GM21423 (cell line): ENCODE measurements at regions not wholly inside any gene's neighbourhood (a gene's known extent, or its start where the extent isn't known, plus 50 kb on each side); places are given as distances from the start of the nearest gene placed in this dataset.
"Not testable (repeated sequence)": the region's sequence is repeated elsewhere in the genome, so short reads cannot be mapped to it uniquely, and the experiment has no call there.

ENCODE experiments used
- ATAC-seq: cut with Tn5 transposase; IDR thresholded peaks from one replicate; pipeline ENCODE4 v1.9.1; 2021; ENCODE audit warnings: mild to moderate bottlenecking, moderate library complexity; ENCODE audit not compliant: unreplicated experiment

GRCh38 chr4:84231539-84232055, 267.5 kb downstream of the NKX6-1 start:
- ATAC-seq = no peak

DNA sequence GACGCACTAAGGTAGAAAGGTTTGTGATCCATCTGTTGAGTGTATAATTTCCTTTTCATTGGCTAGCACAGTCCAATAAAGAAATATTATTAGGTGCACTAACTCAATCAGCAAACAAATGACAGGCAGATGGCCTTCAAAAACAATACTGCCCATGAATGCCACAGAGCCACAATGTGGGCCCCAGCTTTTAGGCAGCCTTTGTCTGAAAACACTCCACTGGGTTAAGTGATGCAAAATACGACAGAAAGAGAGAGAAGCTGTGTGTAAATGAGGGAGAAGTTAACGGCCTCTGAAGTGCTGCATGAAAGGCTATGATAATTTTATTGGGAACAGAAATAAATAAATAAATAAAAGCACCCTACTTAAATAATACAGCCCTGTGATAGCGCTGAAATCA, 274.6 kb downstream of the NKX6-1 start:
- ATAC-seq = no peak

DNA sequence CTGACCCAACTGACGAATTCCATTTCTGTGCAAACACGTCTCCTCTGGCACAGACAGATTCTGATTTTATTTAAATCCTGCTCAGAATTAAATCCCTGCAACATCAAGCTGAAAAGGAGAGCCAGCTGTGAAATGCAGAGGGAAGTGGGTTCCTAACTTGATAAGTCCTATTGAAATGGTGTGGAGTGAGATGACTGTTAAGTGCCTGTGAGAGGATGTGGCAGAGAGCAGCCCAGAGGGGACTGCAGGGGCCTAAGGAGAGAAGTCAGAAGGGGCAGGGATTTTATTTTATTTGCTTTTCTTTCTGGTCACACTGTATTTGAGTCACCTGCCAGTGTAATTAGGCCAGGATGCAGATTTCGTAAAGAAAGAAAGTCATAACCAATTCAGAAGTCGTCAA, 277.4 kb downstream of the NKX6-1 start:
- ATAC-seq = no peak

DNA sequence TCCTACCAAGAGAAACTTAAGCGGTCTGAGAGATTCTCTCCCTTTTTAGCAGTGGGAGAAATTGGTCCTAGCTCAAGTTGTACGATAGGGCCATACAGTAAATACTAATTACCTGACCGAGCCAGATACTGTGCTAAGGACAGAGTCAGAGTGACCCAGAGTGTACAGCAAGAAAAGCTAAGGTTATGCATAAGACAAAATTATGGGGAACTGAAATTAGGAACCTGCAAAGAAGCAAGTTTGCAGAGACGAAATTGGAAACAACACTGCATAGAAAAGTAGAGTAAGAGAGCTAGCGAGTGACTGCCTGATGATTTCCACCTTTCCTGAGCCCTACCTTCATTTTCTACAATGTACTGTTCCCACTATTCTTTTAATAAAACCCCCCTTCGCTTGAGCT, 278.1 kb downstream of the NKX6-1 start:
- ATAC-seq = peak; percentile 41

- no peak for ATAC-seq
These were observed 279.4 kb downstream of the NKX6-1 start for GRCh38 chr4:84219656-84220055.

DNA sequence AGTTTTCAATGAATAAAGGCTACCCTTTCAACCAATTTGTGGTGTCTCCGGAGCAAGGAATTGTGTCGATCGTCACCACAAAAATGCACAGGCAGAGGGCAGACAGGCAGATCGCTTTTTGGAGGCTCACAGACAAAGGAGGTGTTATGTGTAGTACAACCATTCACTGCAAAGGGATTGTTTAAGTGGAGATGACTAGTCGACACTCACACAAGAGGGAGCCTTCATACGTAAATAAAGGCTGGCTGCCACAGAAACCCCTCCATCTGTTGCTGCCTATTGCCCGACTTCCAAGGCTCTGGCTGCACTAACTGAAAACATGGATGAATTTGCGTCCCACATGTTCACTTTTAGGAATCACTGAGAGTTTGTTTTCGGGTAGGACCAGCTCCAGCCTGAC, 281.1 kb downstream of the NKX6-1 start:
- no peak for ATAC-seq

DNA sequence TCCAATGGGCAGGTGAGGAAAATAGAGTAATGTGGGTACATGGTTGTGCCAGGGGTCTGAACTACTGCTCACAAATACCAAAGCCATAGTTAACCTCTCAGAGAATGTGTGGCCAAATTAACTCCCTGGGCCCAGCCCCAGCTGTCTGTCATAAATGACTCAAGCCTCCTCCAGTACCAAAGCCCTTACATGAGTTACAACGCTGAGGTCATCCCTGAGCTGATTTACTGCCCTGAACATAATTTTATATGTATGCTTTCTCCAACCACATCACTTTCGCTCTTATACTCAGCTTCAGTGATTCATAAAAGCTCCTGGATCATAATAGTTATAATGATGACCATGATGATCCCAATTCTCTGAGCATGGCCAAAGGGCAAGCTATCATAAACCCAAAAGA, 283.9 kb downstream of the NKX6-1 start:
- ATAC-seq = no peak

GRCh38 chr4:84206226-84206625, 292.9 kb downstream of the NKX6-1 start:
- ATAC-seq = not testable (repeated sequence)

DNA sequence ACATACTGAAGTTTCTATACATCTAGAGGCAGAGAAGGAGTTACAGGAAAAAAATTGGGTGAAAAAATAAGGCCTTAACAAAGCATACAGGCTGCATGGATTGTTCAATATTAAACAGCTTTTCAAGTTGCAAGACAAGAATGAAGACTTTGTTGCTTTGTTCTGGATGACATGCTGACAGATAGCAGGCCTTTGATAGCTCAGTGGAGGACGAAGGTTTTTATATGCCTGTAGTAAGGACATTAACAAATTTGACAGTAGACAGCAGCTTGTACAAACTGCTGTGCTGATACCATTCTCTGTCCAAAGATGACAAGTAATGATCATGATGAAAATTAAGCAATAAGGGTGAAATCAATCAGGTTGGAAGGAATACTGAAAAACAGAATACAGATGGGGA, 309.9 kb downstream of the NKX6-1 start:
- no peak for ATAC-seq

DNA sequence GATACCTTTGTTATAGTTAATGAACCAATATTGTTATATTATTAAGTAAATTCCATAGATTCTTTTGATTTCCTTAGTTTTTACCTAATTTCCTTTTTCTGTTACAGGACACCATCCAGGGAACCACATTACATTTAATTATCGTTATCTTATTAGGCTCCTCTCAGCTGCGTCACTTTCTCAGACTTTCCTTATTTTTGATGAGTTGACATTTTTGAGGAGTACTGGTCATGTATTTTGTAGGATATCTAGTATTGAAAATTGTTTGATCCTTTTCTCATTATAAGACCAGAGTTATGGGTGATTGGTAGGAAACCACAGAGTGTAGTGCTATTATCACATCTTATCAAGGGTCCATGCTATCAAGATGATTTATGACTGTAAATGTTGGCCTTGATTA, 319.7 kb downstream of the NKX6-1 start:
- no peak for ATAC-seq

- ATAC-seq = no peak
These were observed 321.1 kb downstream of the NKX6-1 start for GRCh38 chr4:84177831-84178542.

- no peak for ATAC-seq
These were observed 323.1 kb downstream of the NKX6-1 start for GRCh38 chr4:84176016-84176415.

- no peak for ATAC-seq
These were observed 327.2 kb downstream of the NKX6-1 start for GRCh38 chr4:84171871-84172270.

GRCh38 chr4:84167564-84167963, 331.5 kb downstream of the NKX6-1 start:
- no peak for ATAC-seq

DNA sequence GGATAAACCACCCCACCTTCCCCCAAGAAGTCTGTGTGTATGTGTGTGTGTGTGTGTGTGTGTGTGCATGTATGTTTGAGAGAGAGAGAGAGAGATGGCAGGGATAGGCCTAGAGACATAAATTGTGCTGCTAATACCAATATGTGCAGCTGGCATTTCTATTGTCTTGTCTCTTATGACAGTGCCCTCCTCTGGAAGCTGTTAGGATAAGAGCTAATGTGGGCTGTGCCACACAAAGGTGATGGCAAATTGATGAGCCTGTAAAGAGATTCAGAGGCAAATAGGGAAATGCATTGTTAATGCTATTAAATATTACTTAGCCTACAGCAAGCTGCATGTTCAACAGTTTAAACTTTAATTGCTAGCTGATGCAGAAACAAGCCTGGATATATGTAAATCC, 332.0 kb downstream of the NKX6-1 start:
- no peak for ATAC-seq

GRCh38 chr4:84166486-84166885, 332.6 kb downstream of the NKX6-1 start:
- no peak for ATAC-seq

GRCh38 chr4:84164201-84164600, 334.9 kb downstream of the NKX6-1 start:
- ATAC-seq = no peak

DNA sequence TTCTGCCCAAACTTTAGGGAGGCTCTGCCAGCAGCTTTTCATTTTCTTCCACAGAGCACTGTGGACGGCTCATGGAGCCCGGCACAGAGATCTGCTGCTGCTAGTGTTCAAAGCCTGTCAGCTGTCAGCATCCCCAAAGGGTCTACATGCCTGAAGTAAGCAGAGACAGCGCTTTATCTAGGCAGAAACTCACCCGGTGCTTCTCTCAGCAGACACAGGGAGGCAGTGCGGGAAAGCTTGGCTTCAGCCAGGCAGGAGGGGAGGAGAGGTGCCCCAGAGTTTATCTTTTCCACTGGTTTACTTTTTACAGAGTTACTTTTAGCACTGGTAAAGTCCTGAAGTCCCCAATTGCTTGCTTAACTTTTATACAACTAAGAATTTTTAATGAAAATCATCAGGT, 339.3 kb downstream of the NKX6-1 start:
- ATAC-seq = no peak

DNA sequence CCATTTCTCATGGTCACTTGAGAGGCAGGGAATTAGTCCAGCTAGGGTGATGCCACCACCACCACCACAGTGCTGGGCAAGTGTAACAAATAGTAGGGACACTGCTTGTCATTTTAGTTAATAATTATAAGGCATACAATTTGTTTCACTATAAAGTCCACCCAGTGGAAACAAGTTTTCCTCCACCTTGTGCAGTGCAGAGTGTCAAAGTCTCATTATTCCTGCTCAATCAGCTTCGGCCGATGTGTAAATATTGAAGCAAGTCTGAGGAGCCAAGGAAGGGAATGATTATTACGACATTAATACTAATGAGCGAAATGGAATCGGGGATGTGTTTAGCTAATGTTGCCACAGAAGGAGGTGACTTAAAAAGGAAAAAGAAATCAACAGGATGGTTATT, 340.4 kb downstream of the NKX6-1 start:
- ATAC-seq = no peak

DNA sequence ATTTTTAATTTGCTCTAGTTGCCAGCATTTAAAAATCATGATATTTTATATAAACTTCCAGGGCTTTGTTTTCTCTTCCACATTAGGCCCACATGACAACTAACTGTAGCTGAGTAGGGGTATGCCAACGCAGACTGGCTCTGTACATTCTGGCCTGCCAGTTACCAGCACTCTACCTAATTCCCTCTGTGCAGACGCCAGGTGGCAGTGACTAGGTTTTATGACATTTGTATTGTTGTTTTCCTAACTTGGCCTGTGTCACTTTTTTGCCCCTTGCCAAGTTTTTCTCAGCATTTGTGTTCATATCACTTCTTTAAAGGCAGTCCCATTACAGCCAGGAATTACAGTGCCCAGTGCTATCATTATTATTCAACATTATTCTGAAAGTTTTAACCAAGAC, 347.5 kb downstream of the NKX6-1 start:
- ATAC-seq = no peak

GRCh38 chr4:84150177-84150576, 348.9 kb downstream of the NKX6-1 start:
- ATAC-seq = no peak

- no peak for ATAC-seq
These were observed 351.3 kb downstream of the NKX6-1 start for GRCh38 chr4:84147831-84148230.
